Stimulated activated effector memory CD8-positive, alpha-beta T cell treated with anti-CD3 and anti-CD28 coated beads, Interleukin-12 subunit alpha, Interleukin-12 subunit beta, amount 100 ng/mL, for 72 hours (primary cell): ENCODE measurements at regions not wholly inside any gene's neighbourhood (a gene's known extent, or its start where the extent isn't known, plus 50 kb on each side); places are given as distances from the start of the nearest gene placed in this dataset.

ENCODE experiments used
- ATAC-seq: fragments of 150-1000 bp; cut with Tn5 transposase; 2 replicates; pipeline ENCODE4 v1.10.0; 2021
- DNase-seq, 2 donors: peaks; one replicate each; pipeline ENCODE4 v3.0.0; 2021 to 2022; ENCODE audit warnings: low spot score in 2 of 2
- H3K27ac Mint-ChIP-seq: one replicate; pipeline ENCODE4 v1.8.0; 2022; ENCODE audit warnings: mild to moderate bottlenecking, mixed read lengths
- H3K36me3 Mint-ChIP-seq: one replicate; pipeline ENCODE4 v1.8.0; 2022; ENCODE audit warnings: mild to moderate bottlenecking, mixed read lengths
- H3K4me1 Mint-ChIP-seq: one replicate; pipeline ENCODE4 v1.8.0; 2022; ENCODE audit warnings: mixed read lengths
- H3K4me3 Mint-ChIP-seq: one replicate; pipeline ENCODE4 v1.8.0; 2022; ENCODE audit warnings: mild to moderate bottlenecking, mixed read lengths
- H3K9me3 Mint-ChIP-seq: one replicate; pipeline ENCODE4 v1.8.0; 2022; ENCODE audit warnings: mixed read lengths

DNA sequence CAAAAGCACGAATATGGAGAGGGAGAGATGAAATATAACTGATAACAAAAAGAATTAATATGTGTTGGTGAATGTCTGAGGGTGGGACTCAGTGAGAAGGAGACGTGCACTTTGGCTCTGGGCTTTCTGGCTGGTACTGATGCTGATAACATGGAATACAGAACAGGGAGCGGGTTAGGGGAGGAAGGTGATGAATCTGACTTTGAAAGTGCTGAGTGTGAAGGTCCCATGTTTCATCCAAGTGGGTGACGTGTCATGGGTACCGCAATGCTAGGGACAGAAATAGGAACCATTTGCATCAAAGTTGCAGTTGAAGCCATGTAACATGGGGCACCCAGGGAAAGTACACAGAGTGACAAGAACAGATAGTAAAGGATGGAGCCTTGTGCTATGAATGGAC, 236.6 kb upstream of the MYO3A start:
- H3K4me3 Mint-ChIP-seq, result no peak overlapping the region
- H3K9me3 Mint-ChIP-seq, result peaks cover 8% of the 10 kb centered on the region
- H3K4me1 Mint-ChIP-seq, result no peaks in the 10 kb centered on the region
- ATAC-seq (no peak), DNase-seq (no peak)
- H3K27ac Mint-ChIP-seq, result no peak overlapping the region
- H3K36me3 Mint-ChIP-seq, result no peaks in the 10 kb centered on the region

DNA sequence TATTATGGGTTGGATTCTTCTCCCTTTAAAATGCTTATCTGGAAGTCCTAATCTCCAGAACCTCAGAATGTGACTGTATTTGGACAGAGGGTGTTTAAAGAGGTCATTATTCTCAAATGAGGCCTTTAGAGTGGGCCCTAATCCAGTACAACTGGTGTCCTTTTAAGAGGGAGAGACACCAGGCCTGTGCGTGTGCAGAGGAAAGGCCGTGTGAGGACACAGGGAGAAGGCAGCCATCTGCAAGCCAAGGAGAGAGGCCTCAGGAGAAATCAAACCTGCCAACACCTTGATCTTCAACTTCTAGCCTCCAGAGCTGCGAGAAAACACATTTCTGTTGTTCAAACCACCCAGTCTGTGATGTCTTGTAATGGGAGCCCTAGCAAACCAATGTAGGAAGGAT, 235.4 kb upstream of the MYO3A start:
- H3K4me1 Mint-ChIP-seq, result no peaks in the 10 kb centered on the region
- ATAC-seq (no peak), DNase-seq (no peak)
- peaks cover 8% of the 10 kb centered on the region for H3K9me3 Mint-ChIP-seq
- H3K27ac Mint-ChIP-seq, result no peak overlapping the region
- no peaks in the 10 kb centered on the region for H3K36me3 Mint-ChIP-seq
- no peak overlapping the region for H3K4me3 Mint-ChIP-seq

DNA sequence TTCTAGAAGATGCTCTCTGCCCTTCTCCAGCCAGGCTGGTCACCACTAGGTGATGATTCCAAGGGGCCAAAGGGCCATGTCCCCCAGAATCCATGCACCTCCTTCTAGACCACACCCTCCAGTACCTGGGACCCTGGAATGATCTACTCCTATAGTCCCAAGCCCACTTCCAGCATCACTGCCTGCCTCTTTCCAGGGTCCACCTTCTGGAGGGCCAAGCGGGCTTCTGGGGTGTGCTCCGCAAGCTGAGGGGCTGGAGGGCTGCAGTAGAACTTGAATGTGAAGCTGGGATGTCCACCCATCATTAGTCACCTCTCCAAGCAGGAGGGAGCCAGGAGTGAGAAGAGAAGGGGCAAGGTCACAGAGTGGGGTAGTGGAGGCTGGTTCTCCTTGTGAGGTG, 234.4 kb upstream of the MYO3A start:
- peak; percentile 17 for ATAC-seq
- H3K4me1 Mint-ChIP-seq, result no peaks in the 10 kb centered on the region
- no peak overlapping the region for H3K4me3 Mint-ChIP-seq
- H3K9me3 Mint-ChIP-seq, result peaks cover 8% of the 10 kb centered on the region
- H3K36me3 Mint-ChIP-seq, result no peaks in the 10 kb centered on the region
- no peak overlapping the region for H3K27ac Mint-ChIP-seq
- no peak for DNase-seq

GRCh38 chr10:25701652-25702051, 232.4 kb upstream of the MYO3A start:
- no peaks in the 10 kb centered on the region for H3K4me1 Mint-ChIP-seq
- ATAC-seq, result no peak
- H3K4me3 Mint-ChIP-seq, result no peak overlapping the region
- H3K36me3 Mint-ChIP-seq, result no peaks in the 10 kb centered on the region
- no peak overlapping the region for H3K27ac Mint-ChIP-seq
- no peak for DNase-seq
- H3K9me3 Mint-ChIP-seq, result peaks cover 3% of the 10 kb centered on the region

DNA sequence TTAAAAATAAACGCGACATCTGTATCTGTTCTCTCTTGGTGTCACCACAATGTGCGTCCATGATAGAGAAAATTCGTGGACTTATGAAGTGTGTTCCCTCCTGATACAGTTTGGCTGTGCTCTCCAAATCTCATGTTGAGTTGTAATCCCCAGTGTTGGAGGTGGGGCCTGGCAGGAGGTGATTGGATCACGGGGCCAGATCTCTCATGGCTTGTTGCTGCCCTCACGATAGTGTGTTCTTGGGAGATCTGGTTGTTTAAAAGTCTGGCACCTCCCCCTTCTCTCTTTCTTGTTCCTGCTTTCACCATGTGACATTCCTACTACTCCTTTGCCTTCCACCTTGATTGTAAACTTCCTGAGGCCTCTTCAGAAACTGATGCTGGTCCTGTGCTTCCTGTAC, 229.4 kb upstream of the MYO3A start:
- Mint-ChIP-seq H3K4me3 (no peak overlapping the region), H3K9me3 (peaks cover 2% of the 10 kb centered on the region), H3K27ac (no peak overlapping the region), H3K4me1 (no peaks in the 10 kb centered on the region), H3K36me3 (no peaks in the 10 kb centered on the region)
- DNase-seq (no peak), ATAC-seq (no peak)

DNA sequence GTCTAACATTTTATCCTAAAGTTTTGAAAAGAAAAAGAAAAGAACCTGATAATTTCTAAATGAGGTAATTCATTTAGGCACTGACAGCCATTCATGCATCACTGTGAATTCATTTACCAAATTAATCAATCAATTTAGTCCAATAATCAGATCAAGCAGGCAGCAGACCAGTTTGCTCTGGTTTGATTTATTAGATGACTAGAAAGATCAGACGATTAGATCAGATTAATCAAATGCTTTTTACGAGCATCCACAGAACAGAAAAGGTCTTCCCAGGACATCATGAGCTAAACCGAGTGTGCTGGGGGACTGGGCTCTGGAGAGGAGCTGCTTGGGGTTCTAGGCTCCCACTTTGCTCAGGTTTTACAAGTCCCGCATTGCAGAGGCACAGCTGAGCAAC, 226.5 kb upstream of the MYO3A start:
- Mint-ChIP-seq H3K27ac (no peak overlapping the region), H3K36me3 (no peaks in the 10 kb centered on the region), H3K4me1 (no peaks in the 10 kb centered on the region), H3K4me3 (no peak overlapping the region), H3K9me3 (peaks cover 2% of the 10 kb centered on the region)
- ATAC-seq (no peak), DNase-seq (no peak)

GRCh38 chr10:25707976-25708671, 225.9 kb upstream of the MYO3A start:
- H3K4me3 Mint-ChIP-seq, result no peak overlapping the region
- peaks cover 2% of the 10 kb centered on the region for H3K9me3 Mint-ChIP-seq
- ATAC-seq, result no peak
- no peaks in the 10 kb centered on the region for H3K36me3 Mint-ChIP-seq
- H3K27ac Mint-ChIP-seq, result no peak overlapping the region
- DNase-seq, result no peak
- H3K4me1 Mint-ChIP-seq, result no peaks in the 10 kb centered on the region

DNA sequence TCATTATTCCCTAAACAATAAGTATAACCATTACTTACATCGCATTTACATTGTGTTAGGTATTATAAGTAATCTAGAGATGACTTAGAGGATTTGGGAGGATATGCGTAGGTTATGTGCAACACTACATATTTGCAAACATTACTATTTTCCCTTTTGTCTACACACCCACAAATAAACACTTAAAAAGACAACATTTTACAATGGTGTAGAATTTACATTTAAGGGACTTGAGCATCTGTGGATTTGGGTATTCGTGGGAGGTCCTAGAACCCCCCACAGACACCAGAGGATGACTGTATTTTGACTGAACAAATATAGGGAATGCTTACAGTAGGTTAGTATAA, 220.2 kb upstream of the MYO3A start:
- ATAC-seq (no peak), DNase-seq (no peak)
- Mint-ChIP-seq H3K4me1 (no peaks in the 10 kb centered on the region), H3K27ac (no peak overlapping the region), H3K9me3 (no peaks in the 10 kb centered on the region), H3K4me3 (no peak overlapping the region), H3K36me3 (no peaks in the 10 kb centered on the region)

GRCh38 chr10:25724241-25724640, 209.8 kb upstream of the MYO3A start:
- Mint-ChIP-seq H3K9me3 (no peaks in the 10 kb centered on the region), H3K27ac (no peak overlapping the region), H3K4me1 (no peaks in the 10 kb centered on the region), H3K36me3 (no peaks in the 10 kb centered on the region), H3K4me3 (no peak overlapping the region)
- DNase-seq, result no peak
- no peak for ATAC-seq

- Mint-ChIP-seq H3K4me3 (no peak overlapping the region), H3K9me3 (no peaks in the 10 kb centered on the region), H3K36me3 (no peaks in the 10 kb centered on the region), H3K4me1 (no peaks in the 10 kb centered on the region), H3K27ac (no peak overlapping the region)
- DNase-seq, result no peak
- no peak for ATAC-seq
Observed at GRCh38 chr10:25725917-25726716, 207.9 kb upstream of the MYO3A start.

GRCh38 chr10:25738776-25739175, 195.3 kb upstream of the MYO3A start:
- no peaks in the 10 kb centered on the region for H3K9me3 Mint-ChIP-seq
- ATAC-seq, result no peak
- no peak for DNase-seq
- no peaks in the 10 kb centered on the region for H3K4me1 Mint-ChIP-seq
- H3K36me3 Mint-ChIP-seq, result no peaks in the 10 kb centered on the region
- H3K27ac Mint-ChIP-seq, result no peak overlapping the region
- no peak overlapping the region for H3K4me3 Mint-ChIP-seq

- H3K4me3 Mint-ChIP-seq, result no peak overlapping the region
- H3K4me1 Mint-ChIP-seq, result no peaks in the 10 kb centered on the region
- no peaks in the 10 kb centered on the region for H3K9me3 Mint-ChIP-seq
- no peaks in the 10 kb centered on the region for H3K36me3 Mint-ChIP-seq
- ATAC-seq, result no peak
- H3K27ac Mint-ChIP-seq, result no peak overlapping the region
- no peak for DNase-seq
Observed at GRCh38 chr10:25743832-25744231, 190.2 kb upstream of the MYO3A start.

GRCh38 chr10:25744574-25744973, 189.5 kb upstream of the MYO3A start:
- DNase-seq (no peak), ATAC-seq (no peak)
- H3K4me1 Mint-ChIP-seq, result no peaks in the 10 kb centered on the region

DNA sequence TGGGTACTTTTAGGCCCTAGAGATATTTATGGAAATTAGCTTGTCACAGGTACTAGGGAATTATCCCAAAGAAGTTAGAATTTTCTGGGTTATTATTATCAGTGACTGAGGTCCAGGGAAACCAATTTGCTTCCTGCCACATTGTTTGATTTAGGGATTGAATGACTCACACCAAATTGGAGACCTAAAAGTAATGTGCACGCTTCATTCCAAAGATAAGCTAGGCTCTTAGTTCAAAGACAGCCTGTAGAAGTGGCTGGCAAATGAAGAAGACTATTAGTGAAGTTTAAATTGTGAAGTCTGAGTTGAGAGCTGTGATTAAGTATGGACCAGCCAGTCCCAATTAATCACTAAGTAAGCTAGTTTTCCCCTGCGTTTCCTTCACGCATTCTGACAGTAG, 188.1 kb upstream of the MYO3A start:
- Mint-ChIP-seq H3K27ac (no peak overlapping the region), H3K4me3 (no peak overlapping the region), H3K9me3 (no peaks in the 10 kb centered on the region), H3K4me1 (no peaks in the 10 kb centered on the region), H3K36me3 (no peaks in the 10 kb centered on the region)
- DNase-seq (no peak), ATAC-seq (no peak)

More at GRCh38 chr10:25744574-25744973, 189.5 kb upstream of the MYO3A start:
- no peaks in the 10 kb centered on the region for H3K9me3 Mint-ChIP-seq
- H3K4me3 Mint-ChIP-seq, result no peak overlapping the region
- H3K36me3 Mint-ChIP-seq, result no peaks in the 10 kb centered on the region
- H3K27ac Mint-ChIP-seq, result no peak overlapping the region

- no peaks in the 10 kb centered on the region for H3K9me3 Mint-ChIP-seq
- DNase-seq, result no peak
- no peak overlapping the region for H3K27ac Mint-ChIP-seq
- no peaks in the 10 kb centered on the region for H3K36me3 Mint-ChIP-seq
- no peak for ATAC-seq
- no peak overlapping the region for H3K4me3 Mint-ChIP-seq
- H3K4me1 Mint-ChIP-seq, result no peaks in the 10 kb centered on the region
Observed at GRCh38 chr10:25747084-25747483, 186.9 kb upstream of the MYO3A start.

DNA sequence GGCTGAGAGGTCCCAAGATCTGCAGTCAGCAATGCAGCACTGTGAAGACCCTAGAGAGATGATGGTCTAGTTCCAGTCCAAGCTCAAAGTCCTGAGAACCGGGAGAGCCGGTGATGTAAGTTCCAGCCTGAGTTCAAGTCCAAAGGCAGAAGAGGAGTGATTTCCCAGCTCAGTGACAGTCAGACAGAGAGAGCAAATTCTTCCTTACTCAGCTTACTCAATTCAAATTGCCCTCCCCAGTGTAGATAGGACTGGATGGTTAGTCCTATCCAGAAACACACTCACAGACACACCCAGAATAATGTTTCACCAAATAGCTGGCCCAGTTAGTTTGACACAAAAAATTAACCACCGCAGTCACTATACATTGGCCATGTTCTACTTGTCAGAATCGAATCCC, 185.5 kb upstream of the MYO3A start:
- DNase-seq (no peak), ATAC-seq (no peak)
- Mint-ChIP-seq H3K4me1 (no peaks in the 10 kb centered on the region), H3K36me3 (no peaks in the 10 kb centered on the region), H3K27ac (no peak overlapping the region), H3K4me3 (no peak overlapping the region), H3K9me3 (no peaks in the 10 kb centered on the region)
